Thyroid gland (tissue), 4 donors: ENCODE measurements at regions not wholly inside any gene's neighbourhood (a gene's known extent, or its start where the extent isn't known, plus 50 kb on each side); places are given as distances from the start of the nearest gene placed in this dataset.

Experiments used
- CTCF ChIP-seq, 6 experiments: fragments of 200-600 bp in 3 of 6; fragments of 450-650 bp in 3 of 6; sonication (generic) in 3 of 6; IDR thresholded peaks; one replicate each; pipeline ENCODE4 v1.5.1; 2016 to 2019; ENCODE audit warnings: antibody characterized with exemption in 6 of 6, mild to moderate bottlenecking in 2 of 6, inconsistent platforms in 1 of 6, moderate library complexity in 1 of 6
- POLR2A ChIP-seq, 2 donors: fragments of 450-650 bp; IDR thresholded peaks; one replicate each; pipeline ENCODE4 v1.6.1; 2017; ENCODE audit warnings: antibody characterized with exemption in 2 of 2, mild to moderate bottlenecking in 2 of 2, moderate library complexity in 1 of 2

- TF ChIP-seq CTCF (IDR thresholded peaks at IDR 0.05): no peak
- TF ChIP-seq POLR2A (IDR thresholded peaks at IDR 0.05): no peak
Measured at GRCh38 chr16:13427943-13428342, 492.0 kb upstream of the ERCC4 start.
